HG03060 (cell line): ENCODE measurements at regions not wholly inside any gene's neighbourhood (a gene's known extent, or its start where the extent isn't known, plus 50 kb on each side); places are given as distances from the start of the nearest gene placed in this dataset.

ENCODE experiments used
- ATAC-seq: cut with Tn5 transposase; IDR thresholded peaks from one replicate; pipeline ENCODE4 v1.9.1; 2021; ENCODE audit warnings: low read depth, moderate number of reproducible peaks; ENCODE audit not compliant: unreplicated experiment

DNA sequence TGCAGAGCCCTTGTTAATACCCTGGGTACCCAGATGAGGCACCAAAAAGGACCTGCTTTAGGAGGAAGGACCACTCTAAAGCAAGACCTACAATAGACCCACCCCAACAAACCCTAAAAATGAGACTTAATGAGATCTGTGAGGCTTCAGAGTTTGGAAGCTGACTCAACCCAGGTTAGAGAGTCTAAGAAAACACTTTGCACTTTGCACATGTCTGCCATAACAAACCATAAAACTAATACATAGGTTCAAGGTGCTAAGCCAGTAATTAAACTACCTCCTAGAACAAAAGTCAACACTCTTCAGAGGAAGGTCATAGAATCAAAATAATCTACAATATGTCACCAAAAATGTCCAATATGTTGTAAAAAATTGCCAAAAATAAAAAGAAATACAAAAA, 124.7 kb upstream of the C1orf21 start:
- ATAC-seq, result no peak

- no peak for ATAC-seq
Measured at GRCh38 chr1:184267747-184268146, 119.1 kb upstream of the C1orf21 start.

- ATAC-seq, result no peak
Measured at GRCh38 chr1:184270556-184270955, 116.3 kb upstream of the C1orf21 start.

DNA sequence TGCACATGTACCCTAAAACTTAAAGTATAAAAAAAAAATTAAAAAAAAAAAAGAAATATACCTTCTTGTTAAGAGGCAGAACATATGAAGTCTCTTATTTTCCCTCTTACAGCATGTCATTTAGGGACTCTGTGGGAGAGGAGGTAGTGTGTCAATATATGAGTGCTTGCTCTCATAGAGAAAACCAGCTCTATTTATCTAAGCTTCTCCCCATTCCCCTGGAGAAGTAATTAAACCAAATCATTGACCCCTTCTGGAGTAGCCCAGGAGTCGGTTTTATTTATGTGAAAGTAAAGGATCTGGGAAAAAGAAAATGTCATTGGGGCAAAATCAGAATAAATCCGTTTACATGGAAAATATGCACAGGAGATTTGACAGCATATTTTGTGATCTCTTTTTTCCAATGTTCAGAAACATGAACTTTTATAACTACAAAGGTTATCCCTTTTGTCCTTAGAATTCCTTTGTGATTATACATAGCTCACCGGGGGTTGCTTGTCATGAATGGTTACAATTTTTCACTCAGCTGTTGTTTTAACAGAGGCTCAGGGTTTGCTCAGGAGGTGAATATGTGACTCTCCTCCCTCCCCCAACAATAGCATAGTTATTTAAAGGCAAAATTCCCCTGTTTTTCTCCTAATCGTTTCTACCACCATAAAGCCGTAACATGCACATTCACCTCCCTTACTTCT, 114.5 kb upstream of the C1orf21 start:
- no peak for ATAC-seq

- no peak for ATAC-seq
Measured at GRCh38 chr1:184276416-184276815, 110.4 kb upstream of the C1orf21 start.

DNA sequence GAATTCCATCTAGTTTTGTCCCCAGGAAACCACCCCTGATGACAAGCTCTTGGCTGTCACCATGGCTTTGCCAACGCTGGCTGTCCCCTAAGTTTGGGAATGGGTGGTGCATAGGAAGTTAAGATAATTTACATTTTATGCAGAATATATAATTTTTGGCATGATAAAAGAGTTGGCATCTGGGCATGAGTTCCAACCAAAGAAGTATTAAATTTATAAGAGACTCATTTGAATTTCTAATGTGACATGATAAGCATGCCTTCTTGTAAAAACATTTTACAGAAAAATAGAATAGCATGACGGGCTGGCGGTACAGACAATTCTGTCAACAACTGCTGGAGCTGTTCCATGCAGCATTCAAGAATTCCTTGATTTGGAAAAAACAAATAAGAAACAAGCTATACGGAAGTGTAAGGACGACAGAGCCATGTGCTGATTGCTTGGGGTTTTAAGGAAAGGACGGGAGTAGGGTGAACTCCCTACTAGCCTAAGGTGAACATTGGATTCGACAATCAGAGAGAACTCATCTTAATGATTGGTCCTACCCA, 106.8 kb upstream of the C1orf21 start:
- ATAC-seq, result no peak

- no peak for ATAC-seq
Measured at GRCh38 chr1:184283999-184284398, 102.8 kb upstream of the C1orf21 start.

GRCh38 chr1:184284900-184285299, 101.9 kb upstream of the C1orf21 start:
- ATAC-seq, result no peak

DNA sequence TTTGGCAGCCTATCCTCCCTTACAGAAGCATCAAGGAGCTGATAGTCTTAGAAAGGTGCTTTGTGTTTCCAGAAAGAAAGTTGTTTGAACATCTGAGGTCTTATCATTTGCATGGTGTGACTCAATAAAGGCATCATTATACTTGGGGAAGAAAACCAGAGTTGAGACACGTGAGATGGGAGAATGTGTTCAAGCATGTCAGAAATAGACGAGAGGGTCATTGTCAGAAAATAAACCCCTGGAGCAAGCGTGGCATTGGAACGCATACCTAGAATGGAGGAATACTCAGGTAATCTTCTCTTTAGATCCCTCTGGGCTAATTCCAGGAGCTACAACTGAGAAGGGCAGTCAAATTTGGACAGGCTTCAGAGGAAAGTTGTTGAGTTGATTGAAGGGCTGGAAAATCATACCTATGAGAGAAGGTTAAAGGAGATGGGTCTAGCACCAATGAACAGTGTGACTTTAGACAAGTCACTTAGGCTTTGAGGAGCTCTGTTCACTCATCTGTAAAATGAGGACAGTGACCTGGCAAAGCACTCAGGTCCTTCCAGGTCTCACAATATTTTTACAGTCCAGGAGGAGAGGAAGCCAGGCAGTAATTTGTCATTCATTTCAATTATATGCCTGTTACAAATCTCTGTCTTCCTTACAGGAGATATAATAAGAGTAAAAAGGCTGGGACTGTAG, 101.3 kb upstream of the C1orf21 start:
- no peak for ATAC-seq

DNA sequence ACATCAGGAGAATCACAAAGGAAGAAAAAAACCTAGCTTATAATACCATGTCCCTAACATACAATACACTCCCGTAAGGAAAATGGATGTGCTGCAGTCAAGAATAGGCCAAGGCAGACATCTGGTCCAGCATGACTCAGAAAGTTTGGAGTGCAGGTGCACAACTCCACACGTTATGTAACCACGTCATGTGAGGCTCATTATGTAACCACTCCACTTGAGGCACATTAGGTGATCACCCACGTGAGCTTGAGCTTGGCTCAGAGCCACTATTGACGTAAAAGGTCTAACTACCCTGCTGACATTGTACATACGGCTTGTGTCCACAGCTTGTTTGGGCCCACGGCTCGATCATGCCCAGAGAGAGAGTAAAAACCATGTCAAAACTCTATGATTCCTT, 99.8 kb upstream of the C1orf21 start:
- no peak for ATAC-seq

DNA sequence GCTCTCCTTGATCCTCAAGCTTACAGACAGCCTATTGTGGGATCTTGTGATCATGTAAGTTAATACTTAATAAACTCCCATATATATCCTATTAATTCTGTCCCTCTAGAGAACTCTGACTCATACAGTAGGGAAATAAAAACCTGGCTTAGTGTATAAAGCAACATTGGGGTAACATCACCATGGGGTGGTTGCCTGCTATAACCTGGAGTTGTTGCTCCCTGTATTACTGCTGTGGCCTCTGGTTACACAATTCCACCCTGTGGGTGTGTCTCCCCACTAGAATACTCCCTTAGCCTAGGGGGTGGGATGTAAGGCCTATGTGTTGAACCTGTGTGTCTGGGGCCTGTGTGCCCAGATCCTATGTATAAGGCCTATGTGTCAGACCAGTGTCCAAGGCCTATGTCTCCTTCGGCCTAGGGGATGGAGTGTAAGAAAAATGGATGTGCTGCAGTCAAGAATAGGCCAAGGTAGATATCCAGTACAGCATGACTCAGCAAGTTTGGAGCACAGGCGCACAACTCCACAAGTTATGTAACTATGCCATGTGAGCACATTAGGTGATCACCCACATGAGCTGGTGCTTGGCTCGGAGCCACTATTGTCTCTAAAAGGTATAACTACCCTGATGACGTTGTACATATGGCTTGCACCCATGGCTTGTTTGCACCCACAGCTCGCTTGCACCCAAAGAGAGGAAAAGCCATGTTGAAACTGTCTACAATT, 96.8 kb upstream of the C1orf21 start:
- no peak for ATAC-seq

DNA sequence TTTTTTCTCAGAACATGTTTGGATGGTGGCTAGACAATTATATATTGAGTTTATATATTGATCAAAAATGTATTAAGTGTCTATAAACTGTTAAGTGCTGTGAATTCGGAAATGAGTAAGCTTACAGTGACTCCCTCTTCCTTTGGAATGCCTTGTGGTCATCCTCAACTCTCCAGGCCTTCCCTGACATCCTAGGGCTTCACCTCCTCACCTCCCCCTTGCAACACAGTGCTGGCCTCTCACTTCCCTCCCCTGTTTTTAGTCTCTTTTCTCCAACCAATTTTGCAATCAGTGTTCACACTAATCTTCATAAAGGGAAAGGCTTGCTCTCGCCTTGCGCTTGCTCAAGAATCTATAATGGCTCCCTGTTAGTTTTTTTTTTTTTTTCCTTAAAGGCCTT, 95.1 kb upstream of the C1orf21 start:
- no peak for ATAC-seq

DNA sequence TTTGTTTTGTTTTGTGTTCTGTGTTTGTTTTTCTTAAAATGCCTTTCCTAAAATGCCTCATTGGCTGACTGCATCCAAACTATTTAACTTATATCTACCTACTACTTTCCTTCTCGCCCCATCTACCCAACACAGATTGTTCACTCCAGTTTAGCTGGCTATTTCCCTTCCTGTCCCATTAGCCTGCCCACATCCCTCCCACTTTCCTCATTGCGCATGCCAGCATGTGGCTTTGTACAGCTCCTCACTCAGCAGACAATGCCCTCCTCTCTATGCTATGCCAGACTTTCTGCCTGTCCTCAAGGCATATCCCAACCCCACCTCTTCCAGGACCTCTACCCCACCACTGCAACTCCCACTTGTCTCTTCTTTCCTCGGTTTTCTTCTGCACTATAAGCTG, 94.7 kb upstream of the C1orf21 start:
- ATAC-seq, result no peak

- ATAC-seq, result no peak
Measured at GRCh38 chr1:184294101-184294500, 92.7 kb upstream of the C1orf21 start.

- no peak for ATAC-seq
Measured at GRCh38 chr1:184296466-184297243, 90.2 kb upstream of the C1orf21 start.

DNA sequence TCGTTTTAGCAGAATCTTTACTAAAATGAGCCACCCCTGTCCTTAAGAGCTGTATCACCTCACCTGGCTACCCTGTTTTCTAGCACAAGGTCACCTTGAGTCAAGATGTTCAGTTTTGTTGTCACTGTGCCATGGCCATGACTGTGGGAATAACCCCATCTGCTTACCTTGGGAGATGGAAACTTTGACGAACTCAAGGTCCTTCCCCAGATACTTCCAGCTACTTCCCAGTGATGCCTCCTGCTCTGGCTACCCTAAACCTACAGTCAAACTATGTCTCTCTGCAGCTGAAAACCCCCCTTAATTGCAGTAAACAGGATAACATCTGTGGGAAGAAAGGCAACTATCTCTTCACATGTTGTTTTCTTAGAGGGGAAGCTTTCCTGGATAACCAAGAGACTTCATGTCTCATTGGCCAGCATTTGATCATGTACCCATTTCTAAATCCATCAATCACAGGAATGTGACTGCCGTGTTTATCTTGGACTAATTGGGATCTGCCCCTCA, 89.5 kb upstream of the C1orf21 start:
- ATAC-seq, result no peak

DNA sequence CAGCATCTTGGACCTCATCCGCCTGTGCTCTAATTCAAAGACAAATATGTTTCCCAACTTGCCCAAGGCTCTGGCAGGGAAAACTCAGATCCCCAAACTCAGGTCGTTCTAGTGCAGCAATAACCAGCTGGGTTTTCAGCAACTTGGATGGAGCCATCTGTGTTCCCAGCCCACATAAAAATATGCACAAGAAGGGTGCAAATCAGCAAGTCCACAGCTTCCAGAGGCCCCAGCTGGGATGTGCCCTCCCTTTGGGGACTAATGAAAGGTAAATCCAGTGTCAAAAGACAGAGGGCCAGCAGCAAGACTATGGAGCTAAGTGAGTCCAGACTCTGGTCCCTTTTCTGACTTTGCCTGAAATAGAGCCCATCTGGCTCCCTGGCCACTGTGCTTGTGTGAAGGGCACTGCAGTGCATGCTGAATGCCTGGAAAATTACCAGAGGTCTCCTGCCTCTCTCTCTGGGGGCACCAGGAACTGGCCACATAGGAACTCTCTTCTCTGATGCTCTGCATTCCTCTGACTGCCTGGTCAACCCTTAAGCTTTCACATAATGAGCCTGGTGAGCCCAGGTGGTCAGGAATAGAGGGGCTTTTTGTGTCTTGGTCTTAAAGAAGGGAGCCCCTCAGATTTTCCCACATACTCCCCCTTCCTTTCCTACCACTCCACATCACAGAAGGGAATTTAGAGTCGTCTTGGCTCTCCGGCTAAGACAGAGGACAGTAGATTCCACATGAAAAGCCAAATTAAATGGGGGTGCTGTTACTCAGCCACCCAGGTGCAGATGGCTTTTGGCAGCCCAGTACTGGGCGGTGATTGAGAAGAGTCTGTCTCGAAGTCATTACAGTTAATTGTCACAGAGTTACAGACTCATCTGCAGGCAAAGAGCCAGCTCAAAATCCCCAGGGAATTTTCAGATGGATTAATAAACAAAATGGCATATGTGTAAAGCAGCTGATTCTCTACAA, 88.1 kb upstream of the C1orf21 start:
- no peak for ATAC-seq

- ATAC-seq, result no peak
Measured at GRCh38 chr1:184299406-184299790, 87.4 kb upstream of the C1orf21 start.

GRCh38 chr1:184299796-184300195, 87.0 kb upstream of the C1orf21 start:
- ATAC-seq, result no peak
